Activated CD8-positive, alpha-beta memory T cell treated with anti-CD3 and anti-CD28 coated beads for 4 hours (primary cell): ENCODE measurements at regions not wholly inside any gene's neighbourhood (a gene's known extent, or its start where the extent isn't known, plus 50 kb on each side); places are given as distances from the start of the nearest gene placed in this dataset.

Experiments
- DNase-seq, 2 donors: peaks; one replicate each; pipeline ENCODE4 v3.0.0-alpha.2; 2020; ENCODE audit warnings: low read depth in 2 of 2

DNA sequence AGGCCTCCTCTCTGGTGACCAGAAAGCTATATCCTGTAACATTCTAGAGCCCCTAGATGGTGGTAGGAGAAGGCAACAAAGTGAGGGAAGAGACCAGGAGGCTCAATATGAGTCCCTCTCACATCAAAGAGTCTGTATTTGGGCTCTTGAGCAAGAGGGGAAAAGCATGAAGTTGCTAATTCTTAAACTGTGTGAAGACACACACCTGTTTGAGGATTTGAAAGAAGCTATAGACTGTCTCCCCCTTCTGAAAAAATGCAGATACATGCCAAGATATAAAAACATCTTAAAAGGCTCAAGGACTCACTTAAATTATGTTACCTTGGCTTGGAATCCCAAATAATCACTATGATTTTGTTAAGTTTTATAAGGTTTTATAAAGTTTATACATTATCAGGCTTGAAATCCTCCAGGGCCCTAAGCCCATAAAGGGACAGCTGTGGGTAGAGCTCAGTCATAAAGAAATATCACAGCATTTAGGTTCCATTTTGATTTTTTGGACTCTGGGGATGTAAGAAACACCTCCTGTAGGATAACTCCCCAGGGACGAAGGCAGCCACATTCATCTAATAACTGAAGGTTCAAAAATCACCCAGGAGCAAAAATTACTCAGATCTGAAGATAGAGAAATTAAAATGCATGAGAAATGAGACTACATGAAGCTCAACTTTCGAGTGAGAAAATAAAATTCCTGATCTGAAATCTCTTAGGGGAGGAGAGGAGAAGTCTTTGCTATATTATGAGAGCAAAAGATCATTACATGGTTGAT lies 136.1 kb upstream of the LGALSL start:
- no peak for DNase-seq

- no peak for DNase-seq
Measured at GRCh38 chr2:64318476-64318748, 135.6 kb upstream of the LGALSL start.

GRCh38 chr2:64319896-64320295 lies 134.1 kb upstream of the LGALSL start:
- DNase-seq: no peak

GRCh38 chr2:64322433-64322832 lies 131.5 kb upstream of the LGALSL start:
- no peak for DNase-seq

DNA sequence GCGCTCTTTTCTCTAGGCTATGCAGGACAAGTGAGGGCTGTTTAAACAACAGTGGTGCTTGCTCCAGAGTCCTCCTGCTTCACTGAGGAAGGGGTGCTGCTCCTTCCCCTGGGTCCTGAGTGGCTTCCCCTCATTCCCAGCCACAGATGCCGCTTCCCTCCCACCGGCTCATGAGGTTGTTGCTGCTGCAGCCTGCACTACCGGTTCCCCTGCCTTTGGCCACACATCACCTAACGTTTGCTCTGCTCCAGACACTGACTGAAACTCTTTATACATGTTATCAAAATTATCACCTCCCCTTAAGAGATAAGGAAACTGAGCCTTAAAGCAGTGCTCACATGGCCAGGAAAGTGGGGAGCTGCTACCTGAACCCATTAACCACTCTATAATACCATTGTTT lies 130.8 kb upstream of the LGALSL start:
- DNase-seq: no peak

DNA sequence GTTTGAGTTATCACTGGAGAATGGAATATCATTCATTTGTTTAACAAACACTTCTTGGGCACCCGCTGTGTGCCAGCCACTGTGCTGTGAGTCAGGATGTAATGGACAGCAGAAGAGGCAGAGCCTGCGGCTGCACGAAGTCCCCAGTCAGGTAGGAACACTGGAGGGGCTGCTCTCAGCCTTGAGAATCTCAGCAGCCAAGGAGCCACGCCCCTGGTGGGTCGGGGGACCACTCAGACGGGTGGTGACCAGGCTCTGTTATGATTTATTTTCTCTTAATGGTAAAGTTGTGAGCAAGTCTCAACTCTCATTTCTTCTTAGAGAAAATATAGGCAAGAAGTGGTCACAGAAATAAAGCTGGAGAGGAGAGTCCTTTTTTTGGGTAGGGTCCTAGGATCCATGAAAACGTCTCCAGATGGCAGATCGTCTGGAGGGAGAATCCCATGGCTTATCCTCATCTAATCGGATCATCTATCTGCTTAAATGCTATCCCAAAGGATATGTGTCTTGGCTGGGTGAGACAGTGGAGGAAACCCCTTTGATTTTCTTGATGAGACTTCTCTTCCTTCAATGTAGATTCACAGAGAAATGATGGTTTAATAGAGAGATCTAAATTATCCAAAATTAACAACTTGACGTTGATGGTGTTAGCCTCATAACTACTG lies 129.1 kb upstream of the LGALSL start:
- no peak for DNase-seq

- no peak for DNase-seq
Measured at GRCh38 chr2:64325477-64325851, 128.5 kb upstream of the LGALSL start.

GRCh38 chr2:64325852-64326577 lies 127.9 kb upstream of the LGALSL start:
- peak in 1 of 2 donors; percentile 36 for DNase-seq

DNA sequence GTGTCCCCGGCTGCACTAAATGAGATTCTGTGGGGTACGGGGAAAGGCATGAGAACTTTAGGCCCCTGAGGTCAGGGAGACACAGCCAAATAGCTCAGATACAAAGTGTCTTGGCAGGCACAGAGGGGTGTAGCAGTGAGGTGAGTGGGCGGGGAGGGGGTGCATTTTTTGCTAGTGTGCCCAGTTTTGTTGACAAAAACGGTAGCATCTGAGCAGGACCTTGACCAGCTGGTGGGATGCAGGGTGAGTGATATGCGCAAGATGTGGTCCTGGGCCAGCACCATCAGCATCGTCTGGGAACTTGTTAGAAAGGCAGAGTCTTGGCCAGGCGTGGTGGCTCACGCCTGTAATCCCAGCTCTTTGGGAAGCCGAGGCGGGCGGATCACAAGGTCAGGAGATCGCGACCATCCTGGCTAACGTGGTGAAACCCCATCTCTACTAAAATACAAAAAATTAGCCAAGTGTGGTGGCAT lies 127.3 kb upstream of the LGALSL start:
- no peak for DNase-seq

DNA sequence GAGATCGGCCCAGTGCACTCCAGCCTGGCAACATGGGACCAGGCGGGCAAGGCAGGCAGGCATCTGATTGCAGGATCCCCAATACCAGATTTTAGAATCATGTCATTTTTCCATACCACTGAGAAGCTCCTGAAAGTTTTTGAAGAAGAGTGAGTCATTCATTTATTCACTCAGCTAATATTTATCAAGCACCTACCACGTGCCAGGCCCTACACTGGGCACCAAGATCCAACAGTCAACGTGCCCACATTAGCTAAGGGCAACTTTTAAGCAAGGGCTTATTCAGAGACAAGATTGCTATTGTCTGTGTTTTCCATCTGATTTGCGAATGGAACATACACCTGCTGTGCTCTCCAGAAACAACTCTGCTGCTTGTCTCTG lies 126.8 kb upstream of the LGALSL start:
- no peak for DNase-seq

DNA sequence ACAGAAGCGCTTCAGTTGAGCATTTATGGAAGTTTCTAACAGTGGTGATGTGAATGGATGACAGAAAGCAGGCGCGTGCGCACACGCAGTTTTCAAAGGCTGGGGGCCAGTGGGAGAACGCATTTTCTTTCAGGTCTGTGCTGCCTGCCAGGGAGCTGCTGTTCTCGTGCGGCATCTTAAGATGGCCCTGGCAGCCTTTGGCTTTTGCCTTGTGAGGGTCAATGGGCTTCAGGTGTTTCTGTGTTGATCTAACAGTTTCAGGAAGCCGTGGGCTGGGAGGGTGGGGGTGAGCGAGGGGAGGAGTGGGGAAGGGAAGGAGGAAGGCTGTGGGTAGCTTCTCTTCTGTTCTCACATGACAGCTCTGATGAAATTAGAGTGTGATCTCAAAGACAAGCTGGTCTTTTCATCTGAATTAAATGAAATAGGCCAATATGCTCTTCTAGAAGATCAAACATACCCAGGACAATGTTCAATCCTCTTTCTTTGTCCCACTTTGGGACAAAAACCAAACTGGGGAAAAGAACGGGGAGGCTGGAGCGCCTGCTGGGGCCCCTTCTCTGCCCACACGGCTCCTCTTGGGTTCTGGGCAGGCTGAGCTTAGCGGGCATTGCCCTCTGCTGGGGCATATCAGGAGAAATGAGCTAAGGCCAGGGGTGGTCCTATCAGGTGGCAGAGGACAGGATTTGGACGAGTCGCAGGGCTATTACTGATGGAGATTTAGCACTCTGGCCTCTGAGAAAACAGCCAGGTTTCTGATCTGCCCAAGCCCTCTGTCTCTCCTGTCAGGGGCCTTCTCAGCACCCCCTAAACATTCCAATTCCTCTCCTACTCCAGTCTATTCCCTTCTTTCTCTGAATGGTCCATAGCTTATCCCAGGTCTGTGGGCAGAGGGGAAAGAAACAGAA lies 126.2 kb upstream of the LGALSL start:
- DNase-seq: no peak

DNA sequence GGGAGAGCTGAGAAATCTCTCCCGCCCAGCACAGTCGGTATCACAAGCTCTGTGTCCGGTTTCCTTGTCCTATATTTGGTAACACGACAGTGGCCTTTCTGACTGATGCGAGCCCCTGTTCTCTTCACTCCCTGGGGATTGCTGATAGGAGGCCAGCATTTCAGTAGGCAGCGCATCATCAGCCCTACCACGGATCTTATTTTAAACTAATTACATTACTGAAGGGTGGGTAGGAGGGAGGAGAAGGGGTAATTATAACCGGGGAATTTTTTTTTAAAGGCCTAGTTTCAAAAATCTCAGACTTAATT lies 125.6 kb upstream of the LGALSL start:
- DNase-seq: no peak

GRCh38 chr2:64328756-64329155 lies 125.2 kb upstream of the LGALSL start:
- no peak for DNase-seq

GRCh38 chr2:64329848-64330247 lies 124.1 kb upstream of the LGALSL start:
- no peak for DNase-seq

- peak; percentile 64 to 65 for DNase-seq
Measured at GRCh38 chr2:64330281-64331113, 123.5 kb upstream of the LGALSL start.

GRCh38 chr2:64331114-64331645 lies 122.8 kb upstream of the LGALSL start:
- DNase-seq: no peak

- no peak for DNase-seq
Measured at GRCh38 chr2:64331849-64332699, 121.9 kb upstream of the LGALSL start.

DNA sequence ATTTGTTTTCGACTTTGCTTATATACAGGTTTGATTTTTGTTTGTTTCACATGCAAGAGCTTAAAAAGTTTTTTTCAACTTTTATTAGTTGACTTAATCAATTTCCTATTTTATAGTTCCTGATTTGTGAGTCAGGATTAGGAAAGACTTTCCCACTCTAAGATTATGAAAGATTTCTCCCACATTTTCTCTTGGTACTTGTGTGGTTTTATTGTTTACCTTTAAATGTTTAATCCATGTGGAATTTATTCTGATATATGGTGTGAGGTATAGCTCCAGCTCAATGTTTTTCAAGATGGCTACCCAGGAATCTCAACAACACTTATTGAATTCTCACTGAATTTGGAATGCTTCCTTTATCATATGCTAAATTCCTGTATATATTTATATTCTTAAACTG lies 117.8 kb upstream of the LGALSL start:
- no peak for DNase-seq

DNA sequence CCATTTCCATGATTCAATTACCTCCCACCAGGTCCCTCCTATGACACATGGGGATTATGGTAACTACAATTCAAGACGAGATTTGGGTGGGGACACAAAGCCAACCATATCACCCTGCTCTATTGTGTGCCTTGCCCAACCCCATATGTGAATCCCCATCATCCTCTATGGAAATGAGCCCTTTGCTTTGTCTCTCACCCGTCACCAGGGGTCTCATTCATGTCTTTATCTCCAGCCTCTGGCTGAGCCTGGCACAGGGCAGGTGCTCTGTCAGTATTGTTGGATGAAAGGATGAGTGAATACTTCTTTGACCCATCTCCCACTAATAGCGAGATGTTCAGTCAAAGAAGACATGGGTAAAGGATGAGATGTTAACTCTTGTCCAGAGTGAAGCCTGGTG lies 116.6 kb upstream of the LGALSL start:
- no peak for DNase-seq

DNA sequence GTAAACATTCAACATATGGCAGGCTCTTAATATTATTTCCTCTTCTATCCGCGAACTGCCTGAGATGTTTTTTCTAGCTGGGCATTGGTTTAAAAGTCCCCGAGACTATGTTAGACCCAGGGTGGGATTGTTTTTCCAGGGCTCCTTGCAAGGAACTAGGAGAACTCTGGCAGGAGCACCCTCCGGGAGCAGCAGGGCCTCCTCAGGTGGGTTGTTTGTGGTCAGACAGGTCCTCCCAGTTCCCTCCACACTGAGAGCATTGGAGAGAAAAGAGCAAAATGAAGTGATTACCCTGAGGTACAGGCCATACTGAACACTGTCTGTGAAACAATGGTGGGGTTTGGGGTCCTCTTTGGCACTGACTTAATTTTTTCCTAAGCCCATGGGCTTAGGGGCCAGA lies 115.9 kb upstream of the LGALSL start:
- DNase-seq: no peak
